Erythroblast (primary cell): ENCODE measurements at regions not wholly inside any gene's neighbourhood (a gene's known extent, or its start where the extent isn't known, plus 50 kb on each side); places are given as distances from the start of the nearest gene placed in this dataset.

Experiments
- GATA1 ChIP-seq: IDR thresholded peaks from 2 replicates; pipeline ENCODE4 v1.6.1; 2011; ENCODE audit warnings: low read depth, mild to moderate bottlenecking, control low read depth, low read length, moderate library complexity
- POLR2A ChIP-seq: IDR thresholded peaks from 2 replicates; pipeline ENCODE4 v1.6.1; 2011; ENCODE audit warnings: mild to moderate bottlenecking, low read length

DNA sequence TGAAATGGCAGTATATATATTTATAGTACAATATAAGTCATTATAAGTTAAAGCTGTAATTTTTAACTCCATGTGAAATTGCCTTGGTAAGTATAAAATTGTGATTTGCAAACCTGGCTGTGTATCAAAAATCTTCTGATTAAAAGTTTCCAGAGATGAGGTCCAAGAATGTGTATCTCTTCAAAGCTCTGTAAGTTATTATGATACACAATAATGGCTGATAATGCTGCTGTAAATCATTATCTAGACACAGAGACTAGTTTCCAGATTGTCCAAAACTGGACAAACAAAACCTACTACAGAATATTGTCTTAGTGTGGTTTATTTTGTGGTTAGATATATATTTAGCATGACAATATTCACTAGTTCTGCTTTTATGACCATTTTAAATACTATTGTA is 514.8 kb downstream of the SLC6A15 start:
- no peak for TF ChIP-seq POLR2A
- TF ChIP-seq GATA1, result no peak
